ENCODE measurements at regions not wholly inside any gene's neighbourhood (a gene's known extent, or its start where the extent isn't known, plus 50 kb on each side); places are given as distances from the start of the nearest gene placed in this dataset.

DNA sequence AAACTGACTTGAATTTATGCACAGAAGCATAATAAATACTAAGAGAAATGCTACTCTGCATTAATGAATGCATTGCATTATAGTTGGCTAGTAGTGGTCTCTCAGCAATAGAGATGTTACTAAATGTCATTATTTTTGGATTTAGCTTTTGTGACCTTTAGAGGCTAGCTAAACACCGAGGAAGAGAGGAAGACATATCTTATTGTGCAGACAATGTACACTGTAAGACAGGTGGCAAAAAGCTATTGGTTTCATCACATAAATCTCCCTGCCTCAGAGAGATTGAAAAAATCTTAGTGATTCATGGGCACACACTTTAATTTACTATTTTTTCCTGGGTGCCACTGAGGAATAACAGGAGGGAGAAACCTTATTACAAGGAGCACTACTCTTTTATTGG is 435.9 kb downstream of the TMEM232 start:
- TF ChIP-seq CTCF (IDR thresholded peaks at IDR 0.05) (no peak), POLR2A (IDR thresholded peaks at IDR 0.05; ENCODE audit: low read length) (no peak), CBX8 (IDR thresholded peaks at IDR 0.05) (no peak)
